ENCODE measurements at regions not wholly inside any gene's neighbourhood (a gene's known extent, or its start where the extent isn't known, plus 50 kb on each side); places are given as distances from the start of the nearest gene placed in this dataset.

DNA sequence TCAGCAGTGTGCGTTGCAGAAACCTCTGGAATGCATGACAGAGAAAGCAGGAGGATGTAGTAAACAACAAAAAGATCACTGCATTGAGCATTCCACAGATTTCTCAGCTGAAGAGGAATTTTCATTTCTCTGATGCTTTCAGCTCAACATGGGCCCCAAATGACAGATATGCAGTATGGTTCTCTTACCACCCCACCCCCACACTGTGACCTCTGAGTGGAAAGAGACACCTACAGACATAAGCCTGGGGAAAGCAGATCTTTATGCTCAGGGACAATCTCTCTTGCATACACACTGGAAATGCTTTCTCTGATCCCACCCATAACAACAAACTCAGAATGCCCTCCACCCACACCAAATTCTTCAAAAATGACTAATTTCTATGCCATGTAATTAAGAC is 983.7 kb upstream of the LCORL start:
- no peak for DNase-seq

DNA sequence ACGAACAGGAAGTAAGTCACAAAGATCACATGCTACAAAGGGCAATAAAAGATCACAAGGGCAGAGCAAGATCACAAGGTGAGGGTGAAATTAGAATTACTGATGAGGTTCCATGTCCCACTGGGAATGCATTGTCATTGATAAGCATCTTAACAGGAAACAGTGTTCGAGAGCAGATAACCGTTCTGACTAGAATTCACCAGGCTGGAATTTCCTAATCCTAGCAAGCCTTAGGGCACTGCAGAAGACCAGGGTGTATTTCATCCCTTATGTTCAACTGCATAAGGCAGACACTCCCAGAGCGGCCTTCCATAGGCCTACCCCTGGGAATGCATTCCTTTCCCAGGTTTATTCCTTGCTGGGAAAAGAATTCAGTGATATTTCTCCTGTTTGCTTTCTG is 980.6 kb upstream of the LCORL start:
- no peak for DNase-seq

DNA sequence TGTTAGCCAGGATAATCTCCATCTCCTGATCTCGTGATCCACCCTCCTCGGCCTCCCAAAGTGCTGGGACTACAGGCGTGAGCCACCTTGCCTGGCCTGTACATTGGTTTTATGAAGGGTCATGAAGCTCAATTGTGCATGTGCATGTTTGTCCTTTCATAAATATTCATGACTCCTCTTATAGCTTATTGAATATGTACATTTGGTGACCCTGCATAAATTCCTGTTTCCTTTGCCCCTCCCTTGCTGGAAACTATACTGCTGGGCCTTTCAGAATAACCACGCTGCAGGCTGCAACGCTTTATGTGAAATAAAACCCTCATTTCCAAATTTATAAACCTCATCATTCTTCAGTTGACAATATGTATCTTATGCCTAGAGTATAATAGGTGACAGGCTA is 978.0 kb upstream of the LCORL start:
- DNase-seq, result no peak

DNA sequence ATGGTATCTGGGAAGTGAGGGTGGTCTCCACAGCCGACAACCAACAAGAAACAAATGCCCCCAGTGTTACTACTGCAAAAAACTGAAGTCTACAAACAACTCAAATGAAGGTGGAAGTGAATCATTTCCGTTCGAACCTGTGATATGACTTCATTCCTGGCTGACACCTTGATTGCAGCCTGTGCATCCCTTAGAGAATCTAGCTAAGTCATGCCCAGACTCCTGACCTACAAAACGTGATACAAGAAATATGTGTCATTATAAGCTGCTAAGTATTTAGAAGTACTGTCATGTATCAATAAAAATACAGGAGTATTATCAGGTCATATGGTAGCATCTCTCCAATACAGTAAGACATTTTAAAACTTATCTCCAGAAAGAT is 959.7 kb upstream of the LCORL start:
- DNase-seq, result no peak

DNA sequence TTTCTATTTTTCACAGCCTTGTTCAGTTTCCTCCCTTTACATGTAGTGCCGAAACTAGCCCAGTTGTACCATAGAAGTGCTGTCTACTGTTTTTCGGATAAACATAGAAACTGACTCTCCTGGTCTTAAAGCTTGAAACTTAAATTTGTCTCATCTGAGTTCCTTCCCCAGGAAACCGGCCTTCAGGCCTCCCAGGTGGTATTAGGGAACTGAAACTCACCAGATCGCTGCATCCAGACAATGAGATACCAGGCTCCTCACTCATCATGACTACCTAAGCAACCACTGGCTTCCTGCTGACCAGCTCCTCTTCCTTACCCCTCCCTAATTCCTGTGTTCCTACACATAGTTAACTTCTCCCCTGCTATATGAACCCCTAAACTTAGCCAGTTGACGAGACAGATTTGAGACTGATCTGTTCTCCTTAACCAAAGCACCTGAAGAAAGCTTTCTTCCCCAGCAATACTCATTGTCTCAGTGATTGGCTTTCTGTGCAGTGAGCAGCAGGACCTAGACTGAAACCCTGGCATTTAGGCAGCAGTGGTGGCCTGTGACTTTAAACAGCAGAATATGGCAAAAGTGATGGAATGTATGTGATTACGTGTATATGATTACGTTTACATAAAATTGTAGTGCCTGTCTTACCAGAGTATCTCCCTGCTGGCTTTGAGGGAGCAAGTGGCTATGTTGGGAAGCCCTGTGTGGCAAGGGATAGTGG is 959.1 kb upstream of the LCORL start:
- no peak for DNase-seq

DNA sequence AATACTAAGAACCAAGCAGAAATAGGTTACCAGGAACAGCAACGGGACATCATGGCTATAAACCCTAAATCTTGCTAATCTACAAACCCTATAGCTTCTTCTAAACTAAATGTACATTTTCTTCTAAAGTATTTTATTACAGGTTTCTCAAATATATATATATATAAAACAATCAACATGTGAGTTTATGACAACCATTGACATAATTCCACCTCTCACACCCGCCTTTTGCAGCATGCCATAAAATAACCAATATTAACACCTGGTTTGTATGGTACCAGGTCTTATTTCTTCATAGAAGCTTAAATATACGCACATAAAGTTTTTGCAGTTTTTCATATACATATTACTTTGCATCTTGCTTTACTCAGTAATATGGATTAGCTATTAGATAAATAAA is 955.3 kb upstream of the LCORL start:
- no peak for DNase-seq

DNA sequence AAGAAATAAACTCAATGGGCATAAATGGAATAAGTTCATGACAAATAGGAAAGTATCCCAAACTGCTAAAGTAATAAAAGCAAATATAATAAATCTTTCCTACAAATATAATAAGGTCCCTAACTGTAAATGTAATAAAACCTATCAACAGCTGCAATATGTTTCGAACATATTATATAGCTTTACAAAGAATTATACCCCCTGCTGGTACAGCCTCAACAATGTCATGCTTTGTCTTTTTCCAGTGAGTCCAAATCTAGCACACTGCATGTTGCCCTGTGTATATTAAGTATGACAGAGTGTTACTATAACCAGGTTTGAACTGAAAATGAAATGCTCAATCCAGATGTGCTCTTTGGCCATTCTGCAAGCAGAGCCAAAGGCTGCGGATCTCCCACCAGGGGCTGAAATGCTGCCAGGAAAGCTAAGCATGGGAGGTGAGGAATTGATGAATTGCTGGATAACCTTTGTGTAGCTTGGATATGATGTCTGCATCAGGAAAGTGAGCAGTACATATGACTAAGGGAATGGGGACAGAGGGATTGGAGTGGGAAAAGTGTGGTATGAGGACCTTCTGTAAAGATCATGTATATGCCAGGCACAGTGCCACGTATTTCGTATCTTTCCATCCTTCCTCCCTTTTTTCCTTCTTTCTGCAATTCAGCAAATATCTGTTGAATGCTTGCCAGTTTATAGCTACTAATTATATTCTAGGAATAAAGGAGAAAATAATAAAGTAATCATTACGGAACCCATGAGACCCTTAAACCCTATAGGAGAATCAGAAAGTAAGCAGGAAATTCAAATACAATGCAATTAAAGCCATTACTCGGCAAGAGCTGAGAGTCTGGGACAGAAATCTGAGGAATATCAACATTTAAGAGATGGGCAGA is 954.6 kb upstream of the LCORL start:
- DNase-seq, result no peak

DNA sequence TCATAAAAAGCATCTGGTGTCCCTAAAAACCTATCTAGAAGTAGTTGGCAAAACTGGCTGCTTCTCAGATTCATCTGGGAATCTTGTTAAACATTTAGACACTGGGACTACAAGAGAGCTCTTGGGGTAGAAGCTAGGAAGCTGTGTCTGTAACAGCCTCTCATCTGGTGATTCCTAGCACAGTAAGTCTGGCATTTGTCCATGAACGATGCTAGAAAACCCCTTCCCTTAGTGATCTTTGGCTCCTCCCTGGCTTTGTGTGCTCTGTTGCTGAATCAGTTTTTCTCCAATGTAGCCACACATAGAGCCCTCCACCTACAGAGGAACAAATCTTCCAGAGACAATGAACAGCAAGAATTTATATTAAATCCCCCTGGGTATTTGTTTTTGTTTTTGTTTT is 951.7 kb upstream of the LCORL start:
- DNase-seq, result no peak

DNA sequence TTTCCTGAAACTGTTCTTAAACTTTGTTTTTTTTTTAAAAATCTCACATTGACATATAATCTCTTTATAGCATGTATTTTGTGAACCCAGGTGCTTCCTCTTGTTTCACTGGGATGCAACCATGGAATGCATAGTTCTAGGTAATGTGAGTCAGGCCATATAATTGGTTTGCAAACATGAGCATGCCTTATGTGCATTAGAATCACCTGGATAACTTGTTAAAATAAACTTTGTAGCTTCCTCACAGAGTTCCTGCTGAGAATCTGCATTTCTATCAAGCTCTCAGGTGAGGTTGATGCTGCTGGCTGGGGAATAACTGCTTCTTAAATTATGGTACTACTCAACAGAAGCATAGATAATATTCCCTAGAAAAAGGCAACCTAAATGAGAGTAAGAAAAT is 940.3 kb upstream of the LCORL start:
- no peak for DNase-seq

DNA sequence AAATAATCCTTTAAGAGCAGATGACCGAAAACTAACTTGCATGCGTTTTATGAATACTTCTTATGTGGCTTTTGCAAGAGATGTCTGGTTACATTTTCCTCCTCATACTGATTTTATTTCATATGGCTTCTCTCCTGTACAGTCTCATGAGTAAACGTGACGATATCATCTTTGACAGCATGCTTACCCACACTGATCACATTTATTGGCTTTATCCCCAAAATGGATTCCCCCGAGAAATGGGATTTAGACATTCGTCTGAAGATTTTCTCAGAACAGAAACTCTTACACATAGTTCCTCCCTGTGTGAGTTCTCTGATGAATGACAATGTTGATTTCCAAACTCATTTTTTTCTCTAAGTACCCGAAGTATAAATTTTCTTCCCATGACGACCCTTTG is 939.7 kb upstream of the LCORL start:
- DNase-seq, result no peak

DNA sequence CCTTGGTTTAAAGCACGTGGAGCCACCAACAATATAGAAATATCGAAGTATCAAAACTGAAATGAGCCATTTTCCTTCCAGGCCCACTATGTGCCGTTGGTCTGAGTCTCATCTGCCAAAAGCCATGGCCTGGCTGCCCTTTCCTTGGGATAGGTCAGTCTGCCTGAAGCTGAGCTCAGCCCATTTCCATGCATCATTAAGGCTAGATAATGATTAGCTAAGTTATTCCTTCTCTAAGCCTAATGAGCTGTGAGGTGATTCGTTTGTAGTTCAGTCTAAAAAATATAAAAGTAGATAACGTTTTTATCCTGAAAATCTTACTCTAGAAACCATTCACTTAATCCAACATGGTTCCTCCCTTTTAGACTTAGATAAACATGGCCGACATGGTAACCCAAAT is 936.2 kb upstream of the LCORL start:
- DNase-seq, result no peak

DNA sequence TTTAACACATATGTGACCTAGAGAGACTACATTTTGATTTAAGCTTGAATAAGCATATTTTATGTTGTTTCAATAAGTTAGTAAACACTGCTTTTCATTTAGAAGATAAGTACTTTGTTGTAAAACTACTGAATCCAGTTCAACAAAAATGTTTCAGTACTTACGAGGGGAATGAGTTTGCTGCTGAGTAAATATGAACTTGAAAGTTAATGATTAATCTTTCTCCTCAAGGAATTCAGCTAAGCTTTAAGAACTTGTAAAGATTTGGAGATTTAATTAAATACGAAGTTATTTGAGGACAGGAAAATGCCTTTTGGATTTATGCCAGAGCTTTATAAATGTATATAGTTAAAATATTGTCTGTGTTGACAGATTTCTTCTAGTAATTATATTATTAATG is 933.0 kb upstream of the LCORL start:
- DNase-seq, result no peak

DNA sequence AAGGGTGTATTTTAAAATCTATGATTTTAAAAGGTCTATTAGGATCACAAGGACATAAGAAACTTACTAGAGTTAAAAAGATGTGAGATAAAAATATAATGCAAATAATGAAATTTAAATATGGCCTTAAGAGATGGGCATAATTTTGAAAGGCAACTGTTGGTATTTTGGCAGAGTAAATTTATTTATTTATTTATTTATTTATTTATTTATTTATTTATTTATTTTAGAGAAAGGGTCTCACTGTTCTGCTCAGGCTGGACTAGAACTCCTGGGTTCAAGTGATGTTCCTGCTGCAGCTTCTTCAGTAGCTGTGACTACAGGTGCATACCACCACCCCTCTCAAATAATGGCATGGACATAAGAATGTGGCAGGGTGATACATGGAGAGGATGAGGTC is 932.1 kb upstream of the LCORL start:
- DNase-seq, result no peak

DNA sequence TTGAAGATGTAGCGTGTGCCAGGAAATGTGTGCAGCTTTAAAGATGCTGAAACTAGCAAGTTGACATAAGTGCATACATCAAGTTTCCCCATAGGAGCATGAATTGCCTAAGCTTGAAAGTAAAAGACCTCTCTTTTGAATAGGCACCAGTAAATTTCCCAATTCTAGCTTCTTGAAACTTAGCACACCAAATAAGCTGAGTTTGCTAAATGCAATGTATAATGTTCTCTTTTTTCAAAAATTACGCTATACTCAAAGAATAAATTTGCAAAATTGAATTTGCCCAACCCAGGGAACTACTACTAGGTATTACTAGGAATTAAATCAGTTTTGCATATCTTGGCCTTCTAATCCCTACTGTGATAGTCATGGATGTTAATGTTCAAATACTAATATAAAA is 923.9 kb upstream of the LCORL start:
- no peak for DNase-seq

DNA sequence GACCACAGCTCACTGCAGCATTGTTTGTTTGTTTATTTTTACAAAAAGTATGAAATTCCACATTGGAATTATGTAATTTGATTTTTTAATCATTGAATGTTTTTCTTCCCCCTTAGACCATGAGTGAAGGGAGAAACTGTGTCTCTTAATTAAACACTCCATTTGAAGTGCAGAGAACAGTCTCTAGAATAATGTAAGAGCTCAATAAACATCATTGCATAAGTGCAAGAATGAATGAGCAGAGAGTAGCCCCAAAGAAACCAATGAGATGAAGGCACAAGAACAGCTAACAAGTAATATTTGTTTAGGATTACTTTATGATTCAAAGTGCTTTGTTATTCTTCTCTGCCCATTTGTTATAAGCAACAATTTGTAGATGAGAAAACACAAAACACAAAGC is 921.3 kb upstream of the LCORL start:
- no peak for DNase-seq

DNA sequence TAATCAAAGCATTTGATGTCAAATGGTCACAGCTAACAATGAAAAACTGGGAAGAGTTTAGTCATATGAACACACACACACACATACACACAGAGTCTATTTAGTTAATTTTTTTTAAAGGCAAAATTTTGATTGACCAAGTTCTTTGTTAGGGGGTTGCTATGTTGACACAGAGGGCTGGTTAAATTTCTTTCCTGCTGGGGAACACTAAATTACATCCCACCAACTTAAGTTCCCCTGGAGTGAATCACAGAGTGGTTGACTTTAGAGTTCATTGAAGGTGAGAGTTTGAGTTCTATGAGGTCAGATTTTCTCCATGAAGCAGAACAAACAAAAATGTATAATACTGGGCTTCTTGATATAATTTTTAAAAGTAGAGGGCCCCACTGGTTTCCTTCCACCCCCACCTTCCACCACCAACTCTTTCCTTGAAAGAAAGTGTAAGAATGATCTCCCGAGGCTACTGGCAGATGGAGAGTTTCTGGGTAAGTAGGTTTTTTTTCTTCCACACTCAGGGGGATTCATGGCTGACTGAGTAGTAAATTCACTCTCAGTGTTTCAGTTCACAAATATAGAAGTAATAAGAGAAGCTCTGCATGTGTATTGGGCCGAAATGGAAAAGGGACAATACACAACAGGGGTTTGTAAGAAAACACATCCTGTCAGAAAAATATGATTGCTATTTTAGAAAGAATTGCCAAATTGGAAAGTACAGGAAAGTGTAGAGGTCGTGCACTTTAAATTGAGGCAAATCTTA is 917.0 kb upstream of the LCORL start:
- no peak for DNase-seq

DNA sequence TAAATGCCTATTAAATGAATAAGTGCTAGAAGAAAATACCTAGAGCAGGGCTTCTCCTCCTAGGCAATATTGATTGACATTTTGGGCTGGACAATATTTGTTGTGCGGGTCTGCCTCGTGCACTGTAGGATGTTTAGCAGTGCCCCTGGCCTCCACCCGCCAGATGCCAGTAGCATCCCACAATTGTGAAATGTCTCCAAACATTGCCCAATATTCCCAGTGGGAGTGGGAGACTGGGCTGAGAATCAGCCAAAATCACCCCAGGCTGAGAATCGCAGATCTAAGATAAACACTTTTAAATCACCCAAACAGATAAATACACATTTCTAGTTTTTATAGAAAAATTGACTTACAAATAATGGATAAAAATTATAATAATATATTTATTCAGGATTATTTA is 916.2 kb upstream of the LCORL start:
- DNase-seq, result no peak

DNA sequence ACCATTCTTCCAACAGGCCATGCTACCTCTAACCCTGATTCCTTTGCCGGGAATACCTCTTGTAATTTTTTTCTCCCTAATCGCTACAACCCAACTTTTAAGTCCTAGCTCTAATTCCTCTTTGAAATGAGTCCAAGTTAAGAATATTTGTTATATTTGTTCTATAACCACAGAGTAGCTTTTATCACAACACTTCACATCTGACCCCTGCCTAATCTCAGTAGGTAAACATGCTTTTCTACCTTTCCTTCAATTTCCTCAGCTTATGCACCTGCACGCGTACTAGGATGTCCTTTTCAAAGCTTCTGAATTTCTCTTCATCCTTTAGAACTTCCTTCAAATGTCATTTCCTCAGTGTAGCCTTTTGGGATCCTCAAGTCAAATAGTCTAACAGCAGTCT is 915.5 kb upstream of the LCORL start:
- DNase-seq, result no peak

DNA sequence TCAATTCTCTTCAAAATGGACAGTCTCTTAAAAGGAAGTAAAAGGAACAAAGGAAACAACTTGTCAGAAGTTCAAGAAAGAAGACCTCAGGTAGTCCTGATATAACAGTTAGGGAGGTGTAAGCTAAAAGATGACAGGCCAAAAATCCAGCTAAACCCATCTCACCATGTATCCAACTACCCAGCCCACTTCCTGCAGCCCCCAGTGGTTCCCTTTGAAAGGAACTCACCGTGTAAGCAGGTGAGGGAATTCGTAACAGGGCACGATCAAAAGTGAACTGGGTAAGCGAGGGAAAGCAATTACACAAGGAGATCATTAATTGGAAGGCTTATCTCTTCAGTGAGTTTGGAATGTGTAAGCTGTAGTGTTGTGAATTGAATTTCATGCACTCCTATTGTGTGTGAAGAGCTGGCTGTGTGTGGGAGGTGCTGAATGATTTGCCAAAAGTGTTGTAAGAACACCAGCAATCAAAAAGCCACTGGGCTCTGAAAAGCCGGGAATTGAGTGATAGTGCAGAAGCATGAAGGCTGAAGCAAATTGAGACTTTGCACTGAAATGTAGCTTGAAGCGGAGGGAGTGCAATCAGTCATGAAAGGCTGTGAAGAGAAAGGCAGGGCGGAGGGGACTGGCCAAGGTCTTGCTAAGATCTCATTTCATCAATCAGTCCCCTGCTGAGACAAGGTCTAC is 914.2 kb upstream of the LCORL start:
- no peak for DNase-seq

DNA sequence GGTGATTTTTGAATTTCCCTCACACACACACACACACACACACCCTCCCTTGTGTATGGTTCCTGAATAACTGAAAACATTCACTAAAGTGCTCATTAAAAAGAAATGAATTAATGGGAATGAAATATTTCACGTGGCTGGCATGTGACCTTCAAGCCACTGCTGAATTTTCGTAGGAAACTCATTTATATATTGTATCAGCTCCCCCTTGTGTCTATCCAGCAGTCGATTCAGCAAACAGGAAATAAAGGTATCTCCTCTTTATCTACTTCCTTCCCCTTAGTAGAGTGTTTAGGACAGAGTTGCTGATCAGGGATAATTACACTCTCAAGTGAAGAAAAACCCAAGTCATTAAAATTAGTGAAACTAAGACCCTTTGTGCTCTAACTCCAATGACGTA is 912.6 kb upstream of the LCORL start:
- no peak for DNase-seq

DNA sequence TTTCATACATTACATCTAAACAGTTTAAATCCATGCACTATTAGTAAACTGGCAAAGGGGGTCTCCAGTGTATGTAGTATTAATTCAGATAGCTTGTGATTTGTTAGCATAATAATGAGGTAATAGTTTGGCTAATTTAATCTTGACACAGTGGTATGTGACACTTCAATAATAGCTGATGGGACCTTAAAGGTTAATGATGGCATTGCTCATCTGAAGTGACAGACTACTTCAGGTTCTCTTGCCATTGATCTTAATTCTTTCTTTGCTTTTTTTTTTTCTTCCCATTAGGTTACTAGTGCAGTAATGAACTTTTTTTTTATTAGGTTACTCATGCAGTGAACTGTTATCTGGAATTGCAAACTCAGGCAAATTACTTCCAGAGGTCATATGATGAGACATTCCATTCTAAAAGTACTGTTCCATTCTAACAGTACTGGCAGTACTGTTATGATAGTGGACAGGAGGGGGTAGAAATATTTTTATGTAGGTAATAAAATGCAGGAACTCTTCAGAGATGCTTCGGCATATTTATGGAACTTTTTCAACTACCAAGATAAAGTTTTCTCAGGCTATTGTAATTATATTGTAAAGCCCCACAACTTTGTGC is 911.3 kb upstream of the LCORL start:
- DNase-seq, result no peak

DNA sequence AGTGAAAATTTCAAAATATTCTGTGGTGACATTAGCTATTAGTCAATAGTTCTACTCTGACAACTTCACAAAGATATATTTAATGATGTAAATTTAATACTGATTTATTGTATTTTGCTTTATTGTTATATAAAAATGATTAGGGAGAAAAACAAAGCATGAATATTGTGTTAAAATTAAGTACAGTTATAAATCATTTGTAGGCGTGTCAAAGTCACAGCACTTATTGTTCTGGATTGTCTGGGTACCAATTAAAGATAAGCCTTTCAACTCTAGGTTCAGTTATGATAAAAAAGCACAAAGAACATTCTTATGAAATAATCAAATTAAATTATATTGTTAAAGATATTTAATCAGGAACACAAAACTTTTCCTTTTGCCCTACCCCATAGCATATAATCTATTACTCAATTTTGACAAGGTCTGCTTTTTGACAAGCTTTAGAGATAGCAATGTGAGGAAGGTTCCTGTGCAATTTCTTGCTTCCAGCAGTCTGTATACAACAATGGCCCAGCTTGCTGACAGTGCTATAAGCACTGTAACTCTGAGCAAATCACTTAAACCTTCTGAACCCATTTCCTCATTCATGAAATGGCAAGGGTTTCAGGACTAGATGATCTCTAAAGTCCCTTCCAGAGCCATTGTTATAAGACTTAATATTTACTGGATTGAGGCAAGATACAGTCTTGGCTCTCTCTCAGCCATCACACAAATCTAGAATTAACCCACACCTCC is 910.3 kb upstream of the LCORL start:
- DNase-seq, result no peak
